ENCODE measurements at regions not wholly inside any gene's neighbourhood (a gene's known extent, or its start where the extent isn't known, plus 50 kb on each side); places are given as distances from the start of the nearest gene placed in this dataset.

DNA sequence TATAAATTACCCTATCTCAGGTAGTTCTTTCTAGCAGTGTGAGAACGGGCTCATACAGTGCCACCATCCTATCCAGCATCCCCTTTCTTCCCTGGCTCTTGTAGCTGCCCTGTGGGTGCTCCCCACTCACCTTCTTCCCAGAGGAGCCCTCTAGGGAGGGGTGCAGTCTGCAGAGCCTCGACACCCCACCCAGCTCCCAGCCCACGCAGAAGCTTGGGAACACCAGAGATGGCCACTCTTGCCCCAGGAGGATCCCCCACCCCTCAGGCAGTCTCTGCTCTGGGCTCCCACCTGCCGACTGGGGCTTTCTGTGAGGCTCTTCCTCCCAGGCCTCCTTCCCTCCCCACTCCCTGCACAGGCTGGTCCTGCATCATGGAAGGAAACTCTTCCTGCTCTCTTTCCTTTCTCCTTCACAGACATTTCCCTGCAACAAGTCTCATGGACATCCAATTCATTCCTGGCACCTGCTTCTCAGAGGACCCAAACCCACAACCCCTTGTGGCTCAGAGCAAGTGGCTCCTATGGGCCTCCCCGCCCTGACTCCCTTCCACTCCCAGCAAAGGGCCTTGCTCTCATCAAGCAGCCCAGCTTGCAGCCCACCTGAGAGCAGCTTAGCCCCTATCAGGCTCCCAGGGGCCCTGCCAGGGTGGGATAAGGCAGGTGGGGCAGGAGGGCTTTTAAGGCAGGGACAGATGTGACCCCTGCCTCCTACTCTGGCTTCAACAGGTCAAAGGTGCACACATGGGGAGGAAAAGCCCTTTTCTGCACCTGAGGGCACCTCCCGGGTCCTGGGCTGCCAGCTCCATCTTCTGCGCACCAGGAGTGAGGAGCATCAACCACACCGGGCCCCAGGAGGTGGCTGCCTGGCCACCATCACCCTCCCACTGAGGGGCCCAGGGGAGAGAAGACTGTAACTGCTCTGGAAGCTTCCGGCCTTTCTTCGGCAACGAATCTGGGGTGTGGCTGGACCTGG, 263.8 kb upstream of the TNRC6C start:
- no peak for DNase-seq

- no peak for DNase-seq
These were observed 263.1 kb upstream of the TNRC6C start for GRCh38 chr17:77695386-77695785.

DNA sequence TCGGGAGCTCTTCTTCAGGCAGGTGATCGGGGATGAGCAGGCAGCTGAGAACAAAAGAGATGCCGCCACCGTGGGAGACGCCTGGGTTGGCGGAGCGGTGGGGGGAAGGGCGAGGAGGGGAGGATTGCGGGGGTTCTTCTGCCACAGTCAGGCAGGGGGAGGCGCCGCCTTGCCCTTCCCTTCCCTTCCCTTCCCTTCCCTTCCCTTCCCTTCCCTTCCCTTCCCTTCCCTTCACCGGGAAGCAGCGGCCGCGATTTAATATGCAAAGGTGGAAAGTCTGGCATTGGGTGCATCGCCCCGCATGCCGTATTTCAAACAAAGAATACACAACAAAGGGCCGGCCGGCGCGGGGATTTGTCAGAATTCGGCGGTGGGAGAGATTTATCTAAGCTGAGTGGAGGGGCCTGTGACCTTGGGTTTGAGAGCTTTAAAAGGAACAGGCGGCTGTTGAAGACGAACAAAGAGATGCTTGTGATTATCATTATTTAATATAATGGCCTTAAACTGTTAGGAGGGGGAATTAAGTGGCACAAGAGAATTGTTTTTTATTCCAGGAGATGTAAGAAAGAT, 262.3 kb upstream of the TNRC6C start:
- no peak for DNase-seq

DNA sequence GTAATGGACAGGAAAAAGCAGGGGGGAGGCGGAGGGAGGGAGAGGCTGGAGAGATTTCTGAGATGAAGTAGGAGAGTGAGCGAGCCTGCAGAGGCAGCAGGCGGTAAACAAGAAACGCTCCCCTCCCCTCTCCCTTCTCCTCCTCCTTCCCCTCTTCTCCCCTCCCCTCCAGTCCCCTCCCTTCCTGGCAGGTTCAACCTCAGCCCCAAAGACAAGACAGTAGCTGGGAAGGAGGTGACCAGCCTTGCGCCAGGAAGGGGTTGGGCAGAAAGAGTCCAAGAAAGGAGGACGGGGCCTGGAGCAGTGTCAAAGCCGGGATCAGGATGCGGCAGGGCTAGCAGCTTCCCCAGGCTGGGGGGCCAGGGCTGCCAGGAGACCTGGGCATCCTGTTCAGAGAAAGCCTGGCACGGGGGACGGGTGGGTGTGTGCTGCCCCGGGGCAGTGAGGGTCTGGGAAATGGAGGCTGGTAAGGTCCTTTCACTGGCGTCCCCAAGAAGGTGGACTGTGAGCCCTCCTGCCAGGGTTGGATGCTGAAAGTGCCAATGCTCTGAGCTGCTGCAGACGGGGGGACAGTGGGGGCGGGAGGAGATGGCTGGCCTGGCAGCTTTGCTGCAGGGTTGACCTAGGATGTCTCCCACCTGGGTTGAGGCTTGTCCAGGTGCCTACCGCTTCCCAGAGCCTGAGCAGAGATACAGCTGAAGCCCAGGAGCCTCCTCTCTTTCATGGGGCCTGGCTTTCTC, 261.6 kb upstream of the TNRC6C start:
- no peak for DNase-seq

DNA sequence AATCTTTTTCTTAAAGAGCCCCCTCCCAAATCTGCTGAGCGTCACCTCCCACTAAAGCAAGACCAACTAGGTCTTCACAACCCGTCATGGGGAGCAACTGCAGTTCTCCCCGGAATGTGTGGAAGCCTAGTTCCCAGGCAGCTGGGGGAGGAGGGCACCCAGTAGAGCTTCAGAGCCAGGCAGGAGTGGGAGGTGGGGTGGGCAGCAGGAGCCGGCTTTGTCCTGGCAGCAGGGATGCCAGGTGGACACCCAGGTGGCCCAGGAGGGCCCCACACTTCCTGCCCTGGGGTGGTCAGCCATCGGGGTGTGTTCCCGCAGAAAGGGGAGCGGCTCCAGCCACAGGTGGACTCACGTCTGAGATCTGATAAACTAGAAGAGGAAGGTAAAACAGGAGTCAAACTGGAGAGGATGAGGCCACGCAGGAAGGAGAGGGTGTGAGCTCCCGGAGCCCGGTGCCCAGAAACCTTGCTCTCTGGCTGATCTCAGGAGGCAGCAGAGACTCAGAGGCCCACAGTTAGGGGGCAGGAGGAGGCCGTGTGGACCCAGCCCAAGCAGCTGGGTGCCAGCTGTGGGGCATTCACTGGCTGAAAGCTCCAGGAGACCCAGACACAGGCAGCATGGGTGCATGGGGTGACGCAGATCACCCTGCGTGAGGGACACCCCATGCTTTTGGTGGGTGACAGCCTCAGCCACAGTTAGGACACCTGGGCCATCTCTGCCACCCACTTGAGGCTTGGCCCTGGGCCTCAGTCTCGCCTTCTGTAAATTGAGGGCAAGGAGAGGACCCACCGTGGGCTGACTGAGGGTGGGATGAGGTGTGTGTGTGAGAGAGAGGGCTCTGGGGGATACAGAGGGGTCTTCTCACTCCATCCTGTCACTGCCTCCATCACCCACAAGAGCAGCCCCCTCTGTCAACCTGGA, 260.8 kb upstream of the TNRC6C start:
- no peak for DNase-seq

DNA sequence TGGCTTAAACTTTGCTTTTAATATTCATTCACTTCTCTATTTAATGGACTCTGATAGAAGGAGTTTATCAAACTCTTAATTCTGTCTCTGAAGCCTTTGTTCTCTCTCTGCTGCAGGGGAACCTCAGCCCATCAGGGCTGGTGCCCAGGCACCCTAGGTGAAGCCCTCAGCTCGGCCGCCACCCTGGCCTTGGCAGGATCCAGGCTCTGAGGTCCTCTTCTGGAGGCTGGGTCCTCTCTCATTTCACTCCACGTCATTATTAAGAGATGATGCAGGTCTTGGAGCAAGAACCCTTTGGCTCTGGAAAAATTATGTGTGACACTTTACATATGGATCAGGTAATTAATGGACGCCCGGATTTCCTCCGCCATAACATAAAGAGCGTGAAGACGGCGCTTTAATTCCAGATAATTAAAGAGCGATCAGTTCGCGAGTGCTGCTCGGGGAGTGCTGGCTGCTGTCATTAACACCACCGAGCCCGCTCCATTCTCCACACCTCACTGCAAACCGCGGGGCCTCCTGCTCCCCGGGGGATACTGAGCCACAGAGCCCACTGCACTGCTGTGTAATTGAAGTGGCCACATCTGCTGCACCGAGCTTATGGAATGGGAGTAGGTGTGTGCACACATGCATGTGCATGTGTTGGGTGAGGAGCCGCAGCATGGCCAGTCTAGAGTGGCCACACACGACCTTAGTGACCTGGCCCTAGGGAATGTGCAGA, 259.4 kb upstream of the TNRC6C start:
- DNase-seq: no peak

GRCh38 chr17:77700165-77700881, 258.2 kb upstream of the TNRC6C start:
- no peak for DNase-seq

DNA sequence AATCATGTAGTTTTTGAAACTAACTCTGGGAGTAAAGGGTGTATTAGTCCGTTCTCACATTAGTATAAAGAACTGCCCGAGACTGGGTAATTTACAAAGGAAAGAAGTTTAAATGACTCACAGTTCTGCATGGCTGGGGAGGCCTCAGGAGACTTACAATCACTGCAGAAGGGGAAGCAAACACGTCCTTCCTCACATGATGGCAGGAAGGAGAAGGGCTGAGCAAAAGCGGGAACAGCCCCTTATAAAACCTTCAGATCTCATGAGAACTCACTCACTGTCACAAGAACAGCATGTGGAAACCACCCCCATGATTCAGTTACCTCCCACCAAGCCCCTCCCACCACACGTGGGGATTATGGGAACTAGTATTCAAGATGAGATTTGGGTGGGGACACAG, 256.5 kb upstream of the TNRC6C start:
- no peak for DNase-seq

- DNase-seq: no peak
These were observed 254.3 kb upstream of the TNRC6C start for GRCh38 chr17:77704048-77704815.

DNA sequence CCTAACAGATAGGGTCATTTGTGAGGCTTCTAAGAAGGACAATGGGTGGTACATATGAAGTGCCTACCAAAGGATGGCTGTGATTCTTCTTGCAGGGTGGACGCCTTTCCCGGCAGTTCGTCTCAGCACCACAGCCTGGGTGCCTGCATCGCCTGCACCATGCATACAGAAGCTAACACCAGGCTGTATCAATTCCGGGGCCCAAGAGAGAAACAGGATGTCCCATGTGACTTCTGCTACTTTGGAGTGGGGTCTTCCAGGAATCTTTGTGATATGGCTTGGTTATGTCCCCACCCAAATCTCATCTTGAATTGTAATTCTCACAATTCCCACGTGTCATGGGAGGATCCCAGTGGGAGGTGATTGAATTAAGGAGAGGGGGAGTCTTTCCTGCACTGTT, 251.6 kb upstream of the TNRC6C start:
- DNase-seq: no peak

DNA sequence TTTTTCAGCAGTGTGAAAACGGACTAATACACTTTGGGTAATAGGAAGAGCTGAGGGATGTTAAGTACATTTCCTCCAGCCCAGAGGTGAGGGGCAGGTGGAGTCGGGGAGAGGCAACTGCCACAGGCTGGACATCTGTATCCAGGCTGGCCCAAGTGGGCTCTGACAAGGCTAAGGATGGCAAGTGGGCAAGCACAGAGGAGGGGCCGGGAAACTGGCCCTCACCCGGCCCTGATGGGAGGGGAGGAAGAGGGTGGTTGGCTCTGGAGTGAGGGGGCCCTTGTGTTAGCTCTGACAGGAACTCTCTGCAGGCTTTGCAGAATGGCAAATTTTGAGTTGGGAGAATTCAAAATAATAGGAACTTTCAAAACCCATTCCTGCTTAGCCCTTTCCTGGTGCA, 251.0 kb upstream of the TNRC6C start:
- DNase-seq: no peak

- DNase-seq: no peak
These were observed 250.5 kb upstream of the TNRC6C start for GRCh38 chr17:77708049-77708448.

DNA sequence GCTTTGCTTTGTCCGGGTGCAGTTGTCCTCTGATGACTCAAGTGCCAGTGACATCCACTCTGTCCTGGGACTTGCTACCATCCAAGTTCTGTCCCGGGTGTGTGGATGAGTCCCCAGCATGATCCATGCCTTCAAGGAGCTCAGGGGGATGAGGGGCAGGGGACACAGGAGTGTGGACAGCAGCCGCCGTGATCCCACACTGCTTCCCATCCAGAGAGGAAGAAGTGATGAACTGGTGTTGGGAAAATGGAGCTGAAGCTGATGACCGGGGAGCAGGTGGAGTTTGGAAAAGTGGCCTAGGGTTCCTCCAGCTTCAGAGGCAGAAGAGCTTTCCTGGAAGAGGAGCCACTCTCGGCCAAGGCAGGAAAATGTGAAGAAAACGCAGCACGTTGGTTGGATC, 249.6 kb upstream of the TNRC6C start:
- no peak for DNase-seq

- no peak for DNase-seq
These were observed 248.9 kb upstream of the TNRC6C start for GRCh38 chr17:77709594-77709993.

- no peak for DNase-seq
These were observed 245.9 kb upstream of the TNRC6C start for GRCh38 chr17:77712578-77712977.

- no peak for DNase-seq
These were observed 242.1 kb upstream of the TNRC6C start for GRCh38 chr17:77716289-77716926.

GRCh38 chr17:77717941-77718668, 240.4 kb upstream of the TNRC6C start:
- DNase-seq: no peak

- DNase-seq: no peak
These were observed 239.9 kb upstream of the TNRC6C start for GRCh38 chr17:77718669-77718961.

- DNase-seq: no peak
These were observed 238.7 kb upstream of the TNRC6C start for GRCh38 chr17:77719806-77720205.

Data from DMS79 (cell line).